SU-DHL-6 (cell line): ENCODE measurements at regions not wholly inside any gene's neighbourhood (a gene's known extent, or its start where the extent isn't known, plus 50 kb on each side); places are given as distances from the start of the nearest gene placed in this dataset.
"Not testable (repeated sequence)": the region's sequence is repeated elsewhere in the genome, so short reads cannot be mapped to it uniquely, and the experiment has no call there.

Experiments used
- H2AFZ ChIP-seq: fragments of 200-600 bp; sonication (generic); 2 replicates; pipeline ENCODE4 v1.6.1; 2014; ENCODE audit warnings: low read depth, mild to moderate bottlenecking, moderate library complexity, mixed read lengths, antibody characterized with exemption, low read length; ENCODE audit not compliant: severe bottlenecking
- H3F3A ChIP-seq: fragments of 200-600 bp; shearing (Covaris generic); 2 replicates; pipeline ENCODE4 v1.6.0; 2016; ENCODE audit warnings: antibody characterized with exemption, mild to moderate bottlenecking; ENCODE audit not compliant: insufficient read depth
- H3K27ac ChIP-seq: fragments of 200-600 bp; sonication (generic); 2 replicates; pipeline ENCODE4 v1.5.1; 2016; ENCODE audit warnings: low read depth, mild to moderate bottlenecking, low read length, moderate library complexity, mixed read lengths
- H3K27me3 ChIP-seq: fragments of 200-600 bp; sonication (generic), shearing (Covaris generic); 2 replicates; pipeline ENCODE4 v1.6.0; 2014; ENCODE audit warnings: mild to moderate bottlenecking, low read length
- H3K36me3 ChIP-seq: fragments of 200-600 bp; sonication (generic); 2 replicates; pipeline ENCODE4 v1.6.1; 2014; ENCODE audit warnings: mild to moderate bottlenecking, low read length, mixed read lengths
- H3K4me2 ChIP-seq: fragments of 300-600, 200-600 bp; shearing (Covaris generic), sonication (generic); 2 replicates; pipeline ENCODE4 v1.6.0; 2014; ENCODE audit warnings: low read length, low read depth, mild to moderate bottlenecking; ENCODE audit not compliant: poor library complexity, severe bottlenecking
- H3K4me3 ChIP-seq: fragments of 200-600 bp; sonication (generic); 2 replicates; pipeline ENCODE4 v1.5.1; 2014; ENCODE audit warnings: antibody characterized with exemption, low read length, mild to moderate bottlenecking, mixed read lengths; ENCODE audit not compliant: insufficient read depth, poor library complexity, severe bottlenecking
- H3K79me2 ChIP-seq: fragments of 200-600 bp; sonication (generic); 2 replicates; pipeline ENCODE4 v1.6.1; 2014; ENCODE audit warnings: mild to moderate bottlenecking, low read length, moderate library complexity; ENCODE audit not compliant: insufficient read depth
- H3K9ac ChIP-seq: fragments of 200-600 bp; sonication (generic); 2 replicates; pipeline ENCODE4 v1.7.0; 2014; ENCODE audit warnings: mild to moderate bottlenecking, low read length
- H3K9me2 ChIP-seq: fragments of 200-600 bp; sonication (generic); replicated peaks from 2 replicates; pipeline ENCODE4 v1.6.1; 2014; ENCODE audit warnings: low read length; ENCODE audit not compliant: insufficient read depth
- H3K9me3 ChIP-seq: fragments of 200-600 bp; sonication (generic); 2 replicates; pipeline ENCODE4 v1.6.1; 2014; ENCODE audit warnings: low read length, mixed read lengths; ENCODE audit not compliant: insufficient read depth
- H4K20me1 ChIP-seq: fragments of 200-600 bp; sonication (generic); 2 replicates; pipeline ENCODE4 v1.6.1; 2014; ENCODE audit warnings: low read depth, mild to moderate bottlenecking, antibody characterized with exemption, low read length, moderate library complexity, mixed read lengths
- EZH2phosphoT487 ChIP-seq: fragments of 200-600 bp; sonication (generic), shearing (Covaris generic); conservative IDR thresholded peaks from 2 replicates; pipeline ENCODE4 v1.6.1; 2018; ENCODE audit warnings: mild to moderate bottlenecking, antibody characterized with exemption, low read length, moderate library complexity, mixed read lengths
- TF ChIP-seq, protein P1 (sequence below): fragments of 200-600 bp; sonication (generic); IDR thresholded peaks from one replicate; pipeline ENCODE4 v1.5.1; 2017; ENCODE audit warnings: antibody characterized with exemption, mild to moderate bottlenecking, low read length, moderate library complexity; ENCODE audit not compliant: insufficient read depth, poor library complexity, severe bottlenecking

DNA sequence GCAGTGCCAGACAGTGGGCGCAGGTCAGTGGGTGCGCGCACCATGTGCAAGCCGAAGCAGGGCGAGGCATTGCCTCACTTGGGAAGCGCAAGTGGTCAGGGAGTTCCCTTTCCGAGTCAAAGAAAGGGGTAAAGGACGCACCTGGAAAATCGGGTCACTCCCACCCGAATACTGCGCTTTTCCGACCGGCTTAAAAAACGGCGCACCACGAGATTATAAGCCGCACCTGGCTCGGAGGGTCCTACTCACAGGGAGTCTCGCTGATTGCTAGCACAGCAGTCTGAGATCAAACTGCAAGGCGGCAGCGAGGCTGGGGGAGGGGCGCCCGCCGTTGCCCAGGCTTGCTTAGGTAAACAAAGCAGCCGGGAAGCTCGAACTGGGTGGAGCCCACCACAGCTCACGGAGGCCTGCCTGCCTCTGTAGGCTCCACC lies 77.9 kb downstream of the NR4A2 start:
- not testable (repeated sequence) for H3K9me2 ChIP-seq, H3K4me3 ChIP-seq, H3K4me2 ChIP-seq, H3F3A ChIP-seq, H4K20me1 ChIP-seq, H3K79me2 ChIP-seq, H3K27me3 ChIP-seq, H3K9ac ChIP-seq, H3K9me3 ChIP-seq, H3K27ac ChIP-seq, H2AFZ ChIP-seq, H3K36me3 ChIP-seq

DNA sequence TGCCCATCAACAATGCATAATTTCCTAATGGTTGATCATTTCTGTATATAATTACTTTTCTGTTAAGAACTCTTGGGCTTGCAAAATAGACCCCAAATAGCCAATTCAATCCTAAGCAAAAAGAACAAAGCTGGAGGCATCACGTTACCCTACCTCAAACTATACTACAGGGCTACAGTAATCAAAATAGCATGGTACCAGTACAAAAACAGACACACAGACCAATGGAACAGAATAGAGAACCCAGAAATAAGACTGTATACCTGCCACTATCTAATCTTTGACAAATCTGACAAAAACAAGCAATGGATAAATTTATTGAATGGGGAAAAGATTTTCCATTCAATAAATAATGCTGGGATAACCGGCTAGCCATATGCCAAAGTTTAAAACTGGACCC lies 78.8 kb downstream of the NR4A2 start:
- Histone ChIP-seq H3F3A (no peaks in the 10 kb centered on the region), H3K9ac (no peak overlapping the region), H3K36me3 (no peaks in the 10 kb centered on the region), H3K9me3 (no peaks in the 10 kb centered on the region), H3K4me2 (no peak overlapping the region), H3K27me3 (no peaks in the 10 kb centered on the region), H4K20me1 (no peaks in the 10 kb centered on the region), H2AFZ (no peak overlapping the region), H3K79me2 (no peaks in the 10 kb centered on the region), H3K4me3 (no peak overlapping the region), H3K27ac (no peak overlapping the region), H3K9me2 (no peaks in the 10 kb centered on the region)
- TF ChIP-seq, protein P1, sequence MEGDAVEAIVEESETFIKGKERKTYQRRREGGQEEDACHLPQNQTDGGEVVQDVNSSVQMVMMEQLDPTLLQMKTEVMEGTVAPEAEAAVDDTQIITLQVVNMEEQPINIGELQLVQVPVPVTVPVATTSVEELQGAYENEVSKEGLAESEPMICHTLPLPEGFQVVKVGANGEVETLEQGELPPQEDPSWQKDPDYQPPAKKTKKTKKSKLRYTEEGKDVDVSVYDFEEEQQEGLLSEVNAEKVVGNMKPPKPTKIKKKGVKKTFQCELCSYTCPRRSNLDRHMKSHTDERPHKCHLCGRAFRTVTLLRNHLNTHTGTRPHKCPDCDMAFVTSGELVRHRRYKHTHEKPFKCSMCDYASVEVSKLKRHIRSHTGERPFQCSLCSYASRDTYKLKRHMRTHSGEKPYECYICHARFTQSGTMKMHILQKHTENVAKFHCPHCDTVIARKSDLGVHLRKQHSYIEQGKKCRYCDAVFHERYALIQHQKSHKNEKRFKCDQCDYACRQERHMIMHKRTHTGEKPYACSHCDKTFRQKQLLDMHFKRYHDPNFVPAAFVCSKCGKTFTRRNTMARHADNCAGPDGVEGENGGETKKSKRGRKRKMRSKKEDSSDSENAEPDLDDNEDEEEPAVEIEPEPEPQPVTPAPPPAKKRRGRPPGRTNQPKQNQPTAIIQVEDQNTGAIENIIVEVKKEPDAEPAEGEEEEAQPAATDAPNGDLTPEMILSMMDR = no peak
- no peak for TF ChIP-seq EZH2phosphoT487

DNA sequence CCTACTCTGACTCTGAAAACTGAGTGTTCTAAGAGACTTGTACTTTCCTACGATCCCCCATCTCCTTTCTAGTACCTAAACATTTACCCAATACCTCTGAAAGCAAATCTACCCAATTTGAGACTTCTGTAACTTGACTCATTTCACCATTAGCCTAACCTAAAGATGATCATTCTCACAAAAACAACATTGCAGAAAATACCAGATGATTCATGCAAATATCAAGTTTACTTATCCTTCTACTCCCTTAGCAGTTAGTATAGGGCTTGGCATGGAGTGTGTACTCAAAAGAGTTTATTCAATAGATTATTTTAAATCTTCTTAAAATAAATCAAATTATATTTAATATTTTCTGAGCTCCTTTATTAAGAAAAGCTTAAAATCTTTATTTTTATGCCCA lies 89.6 kb downstream of the NR4A2 start:
- no peak overlapping the region for H2AFZ ChIP-seq
- no peaks in the 10 kb centered on the region for H3K9me2 ChIP-seq
- no peaks in the 10 kb centered on the region for H4K20me1 ChIP-seq
- no peak overlapping the region for H3K9ac ChIP-seq
- no peaks in the 10 kb centered on the region for H3F3A ChIP-seq
- no peak for TF ChIP-seq EZH2phosphoT487
- TF ChIP-seq, protein P1 = no peak
- H3K9me3 ChIP-seq = no peaks in the 10 kb centered on the region
- H3K4me3 ChIP-seq = no peak overlapping the region
- H3K27ac ChIP-seq = no peak overlapping the region
- no peak overlapping the region for H3K4me2 ChIP-seq
- no peaks in the 10 kb centered on the region for H3K79me2 ChIP-seq
- H3K36me3 ChIP-seq = no peaks in the 10 kb centered on the region
- no peaks in the 10 kb centered on the region for H3K27me3 ChIP-seq

DNA sequence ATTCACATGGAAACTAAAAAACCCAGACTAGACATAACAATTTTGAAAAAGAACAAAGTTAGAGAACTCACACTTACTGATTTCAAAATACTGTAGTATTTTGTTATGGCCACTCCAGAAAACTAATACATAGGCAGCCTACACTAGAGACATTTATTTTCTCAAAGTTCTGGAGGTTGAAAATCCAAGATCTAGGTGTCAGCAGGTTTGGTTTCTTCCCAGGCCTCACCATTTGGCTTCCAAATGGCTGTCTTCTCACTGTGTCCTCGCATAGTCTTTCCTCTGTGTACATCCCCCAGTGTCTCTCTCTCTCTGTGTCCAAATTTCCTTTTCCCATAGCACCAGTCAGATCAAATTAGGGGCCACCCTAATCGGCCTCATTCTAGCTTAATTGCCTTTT lies 95.0 kb downstream of the NR4A2 start:
- H3K9me3 ChIP-seq = no peaks in the 10 kb centered on the region
- TF ChIP-seq, protein P1 = no peak
- no peak for TF ChIP-seq EZH2phosphoT487

More for the DNA sequence above, 95.0 kb downstream of the NR4A2 start:
- Histone ChIP-seq H3F3A (no peaks in the 10 kb centered on the region), H3K9me2 (no peaks in the 10 kb centered on the region), H3K79me2 (no peaks in the 10 kb centered on the region), H3K27ac (no peak overlapping the region), H4K20me1 (no peaks in the 10 kb centered on the region), H3K9ac (no peak overlapping the region), H2AFZ (no peak overlapping the region), H3K4me2 (no peak overlapping the region), H3K36me3 (no peaks in the 10 kb centered on the region), H3K4me3 (no peak overlapping the region), H3K27me3 (no peaks in the 10 kb centered on the region)
